ENCODE measurements at regions not wholly inside any gene's neighbourhood (a gene's known extent, or its start where the extent isn't known, plus 50 kb on each side); places are given as distances from the start of the nearest gene placed in this dataset.

DNA sequence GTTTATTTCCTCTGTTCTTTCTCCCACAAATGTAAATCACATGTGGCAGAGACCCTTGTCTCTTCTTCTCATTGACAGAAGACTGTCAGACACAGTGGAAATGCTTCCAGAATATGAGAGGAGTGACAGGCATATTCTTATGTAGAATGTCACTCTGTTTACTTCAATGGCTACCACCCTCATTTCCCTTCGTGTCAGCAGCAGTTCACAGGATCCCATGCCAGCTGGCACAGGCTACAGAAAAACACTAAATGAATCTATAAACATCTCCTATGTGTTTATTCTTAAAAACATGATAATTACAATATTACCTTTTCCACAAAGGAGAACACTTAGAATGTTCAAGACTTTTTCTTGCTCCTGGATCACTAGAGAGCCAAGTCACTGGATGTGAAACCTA lies 183.8 kb upstream of the CNTN1 start:
- Histone ChIP-seq H3K9me3 (no peaks in the 10 kb centered on the region), H3K4me1 (no peaks in the 10 kb centered on the region), H3K4me3 (no peak overlapping the region), H3K27me3 (no peaks in the 10 kb centered on the region), H3K27ac (no peak overlapping the region), H3K36me3 (no peaks in the 10 kb centered on the region)
- no peak for DNase-seq (ENCODE audit: low spot score in 2 of 2)
- TF ChIP-seq, protein P1, sequence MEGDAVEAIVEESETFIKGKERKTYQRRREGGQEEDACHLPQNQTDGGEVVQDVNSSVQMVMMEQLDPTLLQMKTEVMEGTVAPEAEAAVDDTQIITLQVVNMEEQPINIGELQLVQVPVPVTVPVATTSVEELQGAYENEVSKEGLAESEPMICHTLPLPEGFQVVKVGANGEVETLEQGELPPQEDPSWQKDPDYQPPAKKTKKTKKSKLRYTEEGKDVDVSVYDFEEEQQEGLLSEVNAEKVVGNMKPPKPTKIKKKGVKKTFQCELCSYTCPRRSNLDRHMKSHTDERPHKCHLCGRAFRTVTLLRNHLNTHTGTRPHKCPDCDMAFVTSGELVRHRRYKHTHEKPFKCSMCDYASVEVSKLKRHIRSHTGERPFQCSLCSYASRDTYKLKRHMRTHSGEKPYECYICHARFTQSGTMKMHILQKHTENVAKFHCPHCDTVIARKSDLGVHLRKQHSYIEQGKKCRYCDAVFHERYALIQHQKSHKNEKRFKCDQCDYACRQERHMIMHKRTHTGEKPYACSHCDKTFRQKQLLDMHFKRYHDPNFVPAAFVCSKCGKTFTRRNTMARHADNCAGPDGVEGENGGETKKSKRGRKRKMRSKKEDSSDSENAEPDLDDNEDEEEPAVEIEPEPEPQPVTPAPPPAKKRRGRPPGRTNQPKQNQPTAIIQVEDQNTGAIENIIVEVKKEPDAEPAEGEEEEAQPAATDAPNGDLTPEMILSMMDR (IDR thresholded peaks at IDR 0.05): no peak
- no peak for TF ChIP-seq EP300 (IDR thresholded peaks at IDR 0.05)
- TF ChIP-seq POLR2A (IDR thresholded peaks at IDR 0.05): no peak
- WGBS, 2 donors: 18 to 22% methylated on average over 1 of the region's 1 CpG

GRCh38 chr12:40511341-40511740 lies 180.9 kb upstream of the CNTN1 start:
- Histone ChIP-seq H3K27ac (no peak overlapping the region), H3K27me3 (no peaks in the 10 kb centered on the region), H3K36me3 (no peaks in the 10 kb centered on the region), H3K9me3 (no peaks in the 10 kb centered on the region), H3K4me1 (no peaks in the 10 kb centered on the region), H3K4me3 (no peak overlapping the region)
- 70 to 78% methylated on average over 5 of the region's 5 CpGs for WGBS, 2 donors
- TF ChIP-seq, protein P1 (IDR thresholded peaks at IDR 0.05): no peak
- TF ChIP-seq POLR2A (IDR thresholded peaks at IDR 0.05): no peak
- no peak for DNase-seq (ENCODE audit: low spot score in 2 of 2)

DNA sequence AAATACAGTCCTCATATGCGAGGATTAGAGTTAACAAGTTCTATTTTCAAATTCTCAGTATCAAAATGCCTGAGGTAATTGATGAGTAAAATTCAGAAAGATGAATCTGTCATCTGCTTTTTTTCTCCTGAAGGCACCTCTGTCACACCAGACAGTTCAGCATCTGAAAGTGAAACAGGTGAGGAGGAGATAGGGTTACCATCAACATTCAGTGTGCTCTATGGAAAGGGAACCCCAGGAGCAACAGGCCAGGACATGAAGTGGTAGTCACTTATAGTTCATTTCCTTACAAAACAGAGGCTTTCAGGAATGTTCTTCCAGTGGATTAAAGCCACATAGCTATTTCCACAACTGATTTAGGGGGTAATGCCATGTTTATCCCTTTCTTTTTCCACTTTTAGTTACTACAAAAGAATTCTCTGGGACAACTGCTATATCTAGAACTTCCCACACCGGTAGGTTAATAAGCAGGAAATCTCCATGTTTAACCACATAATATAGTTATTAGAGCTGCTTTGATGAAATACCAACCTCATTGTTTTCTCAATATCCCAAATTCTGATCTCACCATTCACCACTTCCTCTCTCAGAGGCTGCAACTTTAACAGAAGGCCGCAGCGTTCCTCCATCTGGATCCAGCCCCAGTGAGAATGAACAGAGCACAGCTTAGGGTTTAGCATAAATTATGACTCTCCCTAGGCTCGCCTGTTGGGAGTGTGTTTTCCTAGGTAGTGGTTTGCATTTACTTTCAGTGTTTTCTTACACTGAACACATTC lies 177.0 kb upstream of the CNTN1 start:
- Histone ChIP-seq H3K36me3 (no peaks in the 10 kb centered on the region), H3K27ac (no peak overlapping the region), H3K9me3 (no peaks in the 10 kb centered on the region), H3K27me3 (no peaks in the 10 kb centered on the region), H3K4me1 (no peaks in the 10 kb centered on the region), H3K4me3 (no peak overlapping the region)
- WGBS, 2 donors: 36 to 39% methylated on average over 5 of the region's 5 CpGs
- no peak for DNase-seq (ENCODE audit: low spot score in 2 of 2)
- TF ChIP-seq EP300 (IDR thresholded peaks at IDR 0.05) (no peak), POLR2A (IDR thresholded peaks at IDR 0.05) (no peak)
- TF ChIP-seq, protein P1 (IDR thresholded peaks at IDR 0.05): no peak

DNA sequence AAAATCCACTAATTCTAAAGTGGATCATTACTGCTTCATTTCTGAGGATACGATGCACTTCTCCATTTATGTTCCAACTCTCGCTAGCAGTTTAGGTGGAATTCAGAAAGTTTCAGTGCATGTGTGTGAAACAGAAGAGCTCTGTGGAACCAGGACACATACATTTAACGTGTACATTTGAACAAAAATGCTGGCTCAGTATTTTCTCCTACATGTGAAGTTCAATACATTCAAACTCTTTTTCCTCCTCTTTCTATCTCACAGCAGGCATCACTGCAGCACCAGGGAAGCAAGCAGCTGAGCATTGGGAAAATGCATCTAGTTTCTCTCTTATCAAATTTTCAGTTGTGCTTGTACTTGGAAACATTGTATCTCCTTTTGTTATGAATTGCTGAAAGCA lies 169.4 kb upstream of the CNTN1 start:
- no peaks in the 10 kb centered on the region for H3K36me3 ChIP-seq

GRCh38 chr12:40525054-40525453 lies 167.2 kb upstream of the CNTN1 start:
- no peaks in the 10 kb centered on the region for H3K36me3 ChIP-seq
- no peaks in the 10 kb centered on the region for H3K27me3 ChIP-seq
- DNase-seq (ENCODE audit: low spot score in 2 of 2): no peak
- H3K4me3 ChIP-seq: no peak overlapping the region
- no peak overlapping the region for H3K27ac ChIP-seq
- no peaks in the 10 kb centered on the region for H3K9me3 ChIP-seq
- TF ChIP-seq, protein P1 (IDR thresholded peaks at IDR 0.05): no peak
- TF ChIP-seq POLR2A (IDR thresholded peaks at IDR 0.05): no peak
- no peak for TF ChIP-seq EP300 (IDR thresholded peaks at IDR 0.05)
- 78 to 88% methylated on average over 3 of the region's 3 CpGs for WGBS, 2 donors
- H3K4me1 ChIP-seq: no peaks in the 10 kb centered on the region

More for the DNA sequence above, 169.4 kb upstream of the CNTN1 start:
- Histone ChIP-seq H3K27me3 (no peaks in the 10 kb centered on the region), H3K4me3 (no peak overlapping the region), H3K27ac (no peak overlapping the region), H3K4me1 (no peaks in the 10 kb centered on the region), H3K9me3 (no peaks in the 10 kb centered on the region)
- no peak for TF ChIP-seq POLR2A (IDR thresholded peaks at IDR 0.05)
- TF ChIP-seq, protein P1 (IDR thresholded peaks at IDR 0.05): no peak
- no peak for TF ChIP-seq EP300 (IDR thresholded peaks at IDR 0.05)
- DNase-seq (ENCODE audit: low spot score in 2 of 2): no peak
- WGBS, 2 donors: 86 to 87% methylated on average over 3 of the region's 3 CpGs
